Tibial nerve (tissue), 4 donors: ENCODE measurements at regions not wholly inside any gene's neighbourhood (a gene's known extent, or its start where the extent isn't known, plus 50 kb on each side); places are given as distances from the start of the nearest gene placed in this dataset.

Experiments
- DNase-seq, 2 donors: peaks; one replicate each; pipeline ENCODE4 v3.0.0-alpha.2; 2019; ENCODE audit warnings: low spot score in 2 of 2
- H3K27ac ChIP-seq, 4 donors: fragments of 200-600 bp; sonication (generic) in 3 of 4; one replicate each; pipeline ENCODE4 v1.5.1; 2017 to 2019; ENCODE audit warnings: mild to moderate bottlenecking in 1 of 4
- H3K27me3 ChIP-seq, 2 donors: fragments of 200-600 bp; sonication (generic) in 1 of 2; one replicate each; pipeline versions ENCODE4 v1.5.1 to v1.6.0; 2017 to 2019
- H3K36me3 ChIP-seq, 3 donors: fragments of 200-600 bp; sonication (generic); one replicate each; pipeline ENCODE4 v1.5.1; 2018 to 2019
- H3K4me1 ChIP-seq, 4 donors: fragments of 200-600 bp; sonication (generic) in 3 of 4; one replicate each; pipeline ENCODE4 v1.5.1; 2017 to 2019
- H3K4me3 ChIP-seq, 4 donors: fragments of 200-600 bp; sonication (generic) in 3 of 4; one replicate each; pipeline ENCODE4 v1.5.1; 2017 to 2019; ENCODE audit warnings: mild to moderate bottlenecking in 1 of 4, moderate library complexity in 1 of 4
- H3K9me3 ChIP-seq, 4 donors: fragments of 200-600 bp; sonication (generic) in 3 of 4; one replicate each; pipeline ENCODE4 v1.5.1; 2017 to 2019
- EP300 ChIP-seq, 2 donors: sonication (generic); formaldehyde crosslinking; IDR thresholded peaks; one replicate each; pipeline ENCODE4 v1.6.1; 2017; ENCODE audit warnings: antibody characterized with exemption in 2 of 2, mild to moderate bottlenecking in 1 of 2
- POLR2A ChIP-seq, 2 donors: fragments of 450-650 bp; IDR thresholded peaks; one replicate each; pipeline ENCODE4 v1.6.1; 2017; ENCODE audit warnings: antibody characterized with exemption in 2 of 2, mild to moderate bottlenecking in 2 of 2, moderate library complexity in 2 of 2
- WGBS, 2 donors: methylation state at CpG; one replicate each; pipeline ENCODE4 v1.1.5; 2018; 5-methylcytosine and 5-hydroxymethylcytosine counted together
- TF ChIP-seq, protein P1 (sequence below), 5 experiments: fragments of 200-600 bp in 3 of 5; fragments of 450-650 bp in 2 of 5; sonication (generic) in 3 of 5; IDR thresholded peaks; one replicate each; pipeline ENCODE4 v1.5.1; 2016 to 2019; ENCODE audit warnings: antibody characterized with exemption in 5 of 5, mild to moderate bottlenecking in 3 of 5, moderate library complexity in 2 of 5

- Histone ChIP-seq H3K27ac (no peak overlapping the region), H3K27me3 (no peaks in the 10 kb centered on the region), H3K4me3 (no peak overlapping the region), H3K4me1 (no peaks in the 10 kb centered on the region), H3K9me3 (no peaks in the 10 kb centered on the region), H3K36me3 (no peaks in the 10 kb centered on the region)
- TF ChIP-seq EP300 (IDR thresholded peaks at IDR 0.05) (no peak), POLR2A (IDR thresholded peaks at IDR 0.05) (no peak)
- TF ChIP-seq, protein P1, sequence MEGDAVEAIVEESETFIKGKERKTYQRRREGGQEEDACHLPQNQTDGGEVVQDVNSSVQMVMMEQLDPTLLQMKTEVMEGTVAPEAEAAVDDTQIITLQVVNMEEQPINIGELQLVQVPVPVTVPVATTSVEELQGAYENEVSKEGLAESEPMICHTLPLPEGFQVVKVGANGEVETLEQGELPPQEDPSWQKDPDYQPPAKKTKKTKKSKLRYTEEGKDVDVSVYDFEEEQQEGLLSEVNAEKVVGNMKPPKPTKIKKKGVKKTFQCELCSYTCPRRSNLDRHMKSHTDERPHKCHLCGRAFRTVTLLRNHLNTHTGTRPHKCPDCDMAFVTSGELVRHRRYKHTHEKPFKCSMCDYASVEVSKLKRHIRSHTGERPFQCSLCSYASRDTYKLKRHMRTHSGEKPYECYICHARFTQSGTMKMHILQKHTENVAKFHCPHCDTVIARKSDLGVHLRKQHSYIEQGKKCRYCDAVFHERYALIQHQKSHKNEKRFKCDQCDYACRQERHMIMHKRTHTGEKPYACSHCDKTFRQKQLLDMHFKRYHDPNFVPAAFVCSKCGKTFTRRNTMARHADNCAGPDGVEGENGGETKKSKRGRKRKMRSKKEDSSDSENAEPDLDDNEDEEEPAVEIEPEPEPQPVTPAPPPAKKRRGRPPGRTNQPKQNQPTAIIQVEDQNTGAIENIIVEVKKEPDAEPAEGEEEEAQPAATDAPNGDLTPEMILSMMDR (IDR thresholded peaks at IDR 0.05): no peak
- WGBS, 2 donors: 70 to 75% methylated on average over 3 of the region's 3 CpGs
- DNase-seq: no peak
Observed at GRCh38 chr5:30831123-30831522, 362.4 kb upstream of the CDH6 start.

DNA sequence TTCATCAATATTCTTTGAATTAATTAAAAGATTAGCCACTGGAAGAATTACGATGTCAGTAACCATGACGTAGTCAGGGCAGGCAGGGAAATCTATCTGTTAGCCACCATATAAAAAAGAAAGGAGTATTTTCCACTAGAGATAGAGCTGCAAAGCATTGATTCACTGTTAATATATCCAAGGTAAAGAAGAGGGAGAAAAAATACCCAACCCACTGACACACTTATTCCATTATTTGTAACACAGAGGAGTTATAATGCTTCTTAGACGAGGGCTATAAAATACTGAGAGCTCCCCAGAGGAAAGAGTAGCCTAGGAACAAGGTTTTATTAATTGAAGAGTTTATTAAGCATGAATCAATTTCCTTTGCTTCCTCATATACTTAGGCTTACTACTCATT is 382.2 kb upstream of the CDH6 start:
- Histone ChIP-seq H3K27ac (no peak overlapping the region), H3K27me3 (no peaks in the 10 kb centered on the region), H3K4me1 (no peaks in the 10 kb centered on the region), H3K36me3 (no peaks in the 10 kb centered on the region), H3K4me3 (no peak overlapping the region), H3K9me3 (no peaks in the 10 kb centered on the region)
- no peak for TF ChIP-seq EP300 (IDR thresholded peaks at IDR 0.05)
- 84 to 85% methylated on average over 3 of the region's 3 CpGs for WGBS, 2 donors
- DNase-seq: no peak

DNA sequence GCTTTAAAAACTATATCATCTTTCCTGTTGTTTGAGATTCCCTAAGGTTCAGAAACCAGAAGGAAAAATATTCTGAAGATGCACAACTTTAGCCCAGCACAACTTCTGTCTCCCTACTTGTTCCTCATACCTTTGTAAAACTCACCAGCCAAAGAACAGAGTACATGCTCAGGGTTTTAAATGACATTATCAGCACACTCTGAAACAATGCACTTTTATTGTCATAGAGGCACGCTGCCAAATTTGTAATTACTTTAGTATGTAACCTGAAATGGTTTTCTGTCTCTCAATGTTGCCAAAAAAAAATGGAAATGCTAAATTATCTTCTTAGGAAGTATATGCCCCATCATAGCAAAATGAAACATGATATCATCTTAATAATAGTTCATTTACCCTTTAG is 383.6 kb upstream of the CDH6 start:
- no peaks in the 10 kb centered on the region for H3K9me3 ChIP-seq
- WGBS, 2 donors: 76 to 88% methylated on average over 1 of the region's 1 CpG
- no peaks in the 10 kb centered on the region for H3K4me1 ChIP-seq
- DNase-seq: no peak
- TF ChIP-seq EP300 (IDR thresholded peaks at IDR 0.05) (no peak), POLR2A (IDR thresholded peaks at IDR 0.05) (no peak)
- TF ChIP-seq, protein P1 (IDR thresholded peaks at IDR 0.05): no peak
- H3K36me3 ChIP-seq: no peaks in the 10 kb centered on the region
- H3K27me3 ChIP-seq: no peaks in the 10 kb centered on the region
- no peak overlapping the region for H3K4me3 ChIP-seq
- no peak overlapping the region for H3K27ac ChIP-seq

GRCh38 chr5:30808996-30809395 is 384.5 kb upstream of the CDH6 start:
- no peaks in the 10 kb centered on the region for H3K27me3 ChIP-seq
- no peaks in the 10 kb centered on the region for H3K9me3 ChIP-seq
- H3K36me3 ChIP-seq: no peaks in the 10 kb centered on the region
- TF ChIP-seq EP300 (IDR thresholded peaks at IDR 0.05): no peak
- TF ChIP-seq, protein P1 (IDR thresholded peaks at IDR 0.05): no peak
- no peak for TF ChIP-seq POLR2A (IDR thresholded peaks at IDR 0.05)
- no peak overlapping the region for H3K4me3 ChIP-seq
- DNase-seq: no peak
- H3K27ac ChIP-seq: no peak overlapping the region
- WGBS, 2 donors: 47 to 56% methylated on average over 2 of the region's 2 CpGs
- no peaks in the 10 kb centered on the region for H3K4me1 ChIP-seq

DNA sequence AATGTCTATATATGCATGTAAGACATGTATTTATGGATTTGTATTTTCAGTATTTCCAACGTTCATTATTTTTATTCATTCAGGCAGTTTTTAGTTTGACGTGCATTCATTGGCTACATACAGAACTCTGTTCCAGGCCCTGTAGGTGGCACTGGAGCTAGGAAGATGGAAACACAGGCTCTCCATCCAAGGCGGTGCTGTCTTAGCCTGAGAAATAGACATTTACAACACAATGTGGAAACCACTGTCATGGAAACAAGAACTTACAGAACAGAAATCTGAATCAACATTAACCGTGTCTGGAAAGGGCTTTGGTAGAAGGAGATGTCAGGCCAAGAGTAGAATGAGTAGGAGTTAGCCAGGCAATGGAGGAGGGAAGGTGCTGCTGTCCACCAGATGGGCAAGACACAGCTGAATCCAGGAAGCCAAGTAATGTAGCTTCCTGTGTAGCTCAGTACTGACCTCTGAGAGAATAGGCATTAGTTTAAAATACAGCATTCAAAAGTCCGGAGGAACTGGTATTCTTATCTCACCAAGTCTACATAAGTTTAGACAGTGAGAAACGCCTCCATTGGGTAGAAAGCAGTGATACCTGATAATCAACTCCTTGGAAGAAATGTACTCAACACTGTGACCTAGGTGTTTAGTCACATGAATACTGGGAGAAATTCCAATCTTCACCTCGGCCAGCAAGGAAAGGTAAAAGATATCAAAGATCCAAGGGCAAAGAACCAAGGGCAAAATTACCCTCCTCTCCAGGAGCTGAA is 388.6 kb upstream of the CDH6 start:
- Histone ChIP-seq H3K4me1 (no peaks in the 10 kb centered on the region), H3K4me3 (no peak overlapping the region), H3K27me3 (no peaks in the 10 kb centered on the region), H3K27ac (no peak overlapping the region), H3K36me3 (no peaks in the 10 kb centered on the region), H3K9me3 (no peaks in the 10 kb centered on the region)
- no peak for DNase-seq
- WGBS, 2 donors: 54 to 59% methylated on average over 7 of the region's 7 CpGs
- TF ChIP-seq POLR2A (IDR thresholded peaks at IDR 0.05) (no peak), EP300 (IDR thresholded peaks at IDR 0.05) (no peak)
- TF ChIP-seq, protein P1 (IDR thresholded peaks at IDR 0.05): peak in 2 of 5 experiments; percentile 7 to 29
